ENCODE measurements at regions not wholly inside any gene's neighbourhood (a gene's known extent, or its start where the extent isn't known, plus 50 kb on each side); places are given as distances from the start of the nearest gene placed in this dataset.

GRCh38 chr2:194698012-194698411 is 959.0 kb upstream of the SLC39A10 start:
- no peaks in the 10 kb centered on the region for H3K4me1 Mint-ChIP-seq (ENCODE audit: low read depth, unreplicated experiment)
- Histone ChIP-seq H3K4me2 (ENCODE audit: low read length) (no peak overlapping the region), H3K4me3 (ENCODE audit: insufficient read depth, low read depth, low read length) (no peak overlapping the region), H3K9me3 (ENCODE audit: insufficient read depth, low read depth, low read length) (peaks cover 2% of the 10 kb centered on the region), H3K27me3 (ENCODE audit: insufficient read depth, low read length) (no peaks in the 10 kb centered on the region), H3K27ac (ENCODE audit: low read depth, low read length) (no peak overlapping the region), H4K20me1 (ENCODE audit: insufficient read depth, low read length) (no peaks in the 10 kb centered on the region), H3K36me3 (ENCODE audit: insufficient read depth, low read length) (no peaks in the 10 kb centered on the region), H3K79me2 (ENCODE audit: insufficient read depth, low read length) (no peaks in the 10 kb centered on the region), H2AFZ (ENCODE audit: low read depth, low read length) (no peak overlapping the region), H3K9ac (ENCODE audit: low read length) (no peak overlapping the region), H3K4me1 (ENCODE audit: insufficient read depth, low read length) (no peaks in the 10 kb centered on the region)
- DNase-seq (ENCODE audit: low read depth) (no peak), FAIRE-seq (no peak)
- H3K9me3 Mint-ChIP-seq (ENCODE audit: unreplicated experiment): no peaks in the 10 kb centered on the region
- no peak overlapping the region for H3K27ac Mint-ChIP-seq (ENCODE audit: unreplicated experiment)
- H3K4me3 Mint-ChIP-seq (ENCODE audit: unreplicated experiment): no peak overlapping the region
- H3K36me3 Mint-ChIP-seq (ENCODE audit: low read depth, unreplicated experiment): no peaks in the 10 kb centered on the region
- H3K27me3 Mint-ChIP-seq (ENCODE audit: low read depth, unreplicated experiment): no peaks in the 10 kb centered on the region
- no peak for TF ChIP-seq CTCF (IDR thresholded peaks at IDR 0.05; ENCODE audit: insufficient read depth, low read depth, low read length)
- TF ChIP-seq EZH2 (IDR thresholded peaks at IDR 0.05; ENCODE audit: insufficient read depth, low read length): no peak

- DNase-seq (ENCODE audit: low read depth) (no peak), FAIRE-seq (no peak)
- no peaks in the 10 kb centered on the region for H3K36me3 Mint-ChIP-seq (ENCODE audit: low read depth, unreplicated experiment)
- no peak for TF ChIP-seq CTCF (IDR thresholded peaks at IDR 0.05; ENCODE audit: insufficient read depth, low read depth, low read length)
- Histone ChIP-seq H3K27ac (ENCODE audit: low read depth, low read length) (no peak overlapping the region), H3K4me3 (ENCODE audit: insufficient read depth, low read depth, low read length) (no peak overlapping the region), H3K36me3 (ENCODE audit: insufficient read depth, low read length) (no peaks in the 10 kb centered on the region), H3K4me2 (ENCODE audit: low read length) (no peak overlapping the region), H3K9ac (ENCODE audit: low read length) (no peak overlapping the region), H3K79me2 (ENCODE audit: insufficient read depth, low read length) (no peaks in the 10 kb centered on the region), H3K9me3 (ENCODE audit: insufficient read depth, low read depth, low read length) (peaks cover 2% of the 10 kb centered on the region), H3K4me1 (ENCODE audit: insufficient read depth, low read length) (no peaks in the 10 kb centered on the region), H3K27me3 (ENCODE audit: insufficient read depth, low read length) (no peaks in the 10 kb centered on the region), H2AFZ (ENCODE audit: low read depth, low read length) (no peak overlapping the region), H4K20me1 (ENCODE audit: insufficient read depth, low read length) (no peaks in the 10 kb centered on the region)
- no peak overlapping the region for H3K27ac Mint-ChIP-seq (ENCODE audit: unreplicated experiment)
- H3K4me3 Mint-ChIP-seq (ENCODE audit: unreplicated experiment): no peak overlapping the region
- no peaks in the 10 kb centered on the region for H3K27me3 Mint-ChIP-seq (ENCODE audit: low read depth, unreplicated experiment)
- H3K4me1 Mint-ChIP-seq (ENCODE audit: low read depth, unreplicated experiment): no peaks in the 10 kb centered on the region
- no peaks in the 10 kb centered on the region for H3K9me3 Mint-ChIP-seq (ENCODE audit: unreplicated experiment)
Observed at GRCh38 chr2:194697439-194697838, 959.6 kb upstream of the SLC39A10 start.

- Histone ChIP-seq H3K36me3 (ENCODE audit: insufficient read depth, low read length) (no peaks in the 10 kb centered on the region), H3K4me2 (ENCODE audit: low read length) (no peak overlapping the region), H3K79me2 (ENCODE audit: insufficient read depth, low read length) (no peaks in the 10 kb centered on the region), H3K9me3 (ENCODE audit: insufficient read depth, low read depth, low read length) (peaks cover 2% of the 10 kb centered on the region), H4K20me1 (ENCODE audit: insufficient read depth, low read length) (no peaks in the 10 kb centered on the region), H2AFZ (ENCODE audit: low read depth, low read length) (no peak overlapping the region), H3K4me3 (ENCODE audit: insufficient read depth, low read depth, low read length) (no peak overlapping the region), H3K9ac (ENCODE audit: low read length) (no peak overlapping the region), H3K27me3 (ENCODE audit: insufficient read depth, low read length) (no peaks in the 10 kb centered on the region), H3K4me1 (ENCODE audit: insufficient read depth, low read length) (no peaks in the 10 kb centered on the region), H3K27ac (ENCODE audit: low read depth, low read length) (no peak overlapping the region)
- no peak overlapping the region for H3K4me3 Mint-ChIP-seq (ENCODE audit: unreplicated experiment)
- no peaks in the 10 kb centered on the region for H3K27me3 Mint-ChIP-seq (ENCODE audit: low read depth, unreplicated experiment)
- FAIRE-seq: no peak
- no peaks in the 10 kb centered on the region for H3K4me1 Mint-ChIP-seq (ENCODE audit: low read depth, unreplicated experiment)
- H3K36me3 Mint-ChIP-seq (ENCODE audit: low read depth, unreplicated experiment): no peaks in the 10 kb centered on the region
- no peak for DNase-seq (ENCODE audit: low read depth)
- TF ChIP-seq CTCF (IDR thresholded peaks at IDR 0.05; ENCODE audit: insufficient read depth, low read depth, low read length) (no peak), EZH2 (IDR thresholded peaks at IDR 0.05; ENCODE audit: insufficient read depth, low read length) (no peak)
- no peaks in the 10 kb centered on the region for H3K9me3 Mint-ChIP-seq (ENCODE audit: unreplicated experiment)
- H3K27ac Mint-ChIP-seq (ENCODE audit: unreplicated experiment): no peak overlapping the region
Observed at GRCh38 chr2:194696690-194697089, 960.3 kb upstream of the SLC39A10 start.
